Tibial nerve (tissue), 4 donors: ENCODE measurements at regions not wholly inside any gene's neighbourhood (a gene's known extent, or its start where the extent isn't known, plus 50 kb on each side); places are given as distances from the start of the nearest gene placed in this dataset.

ENCODE experiments used
- DNase-seq, 2 donors: peaks; one replicate each; pipeline ENCODE4 v3.0.0-alpha.2; 2019; ENCODE audit warnings: low spot score in 2 of 2
- H3K27ac ChIP-seq, 4 donors: fragments of 200-600 bp; sonication (generic) in 3 of 4; one replicate each; pipeline ENCODE4 v1.5.1; 2017 to 2019; ENCODE audit warnings: mild to moderate bottlenecking in 1 of 4
- H3K27me3 ChIP-seq, 2 donors: fragments of 200-600 bp; sonication (generic) in 1 of 2; one replicate each; pipeline versions ENCODE4 v1.5.1 to v1.6.0; 2017 to 2019
- H3K36me3 ChIP-seq, 3 donors: fragments of 200-600 bp; sonication (generic); one replicate each; pipeline ENCODE4 v1.5.1; 2018 to 2019
- H3K4me1 ChIP-seq, 4 donors: fragments of 200-600 bp; sonication (generic) in 3 of 4; one replicate each; pipeline ENCODE4 v1.5.1; 2017 to 2019
- H3K4me3 ChIP-seq, 4 donors: fragments of 200-600 bp; sonication (generic) in 3 of 4; one replicate each; pipeline ENCODE4 v1.5.1; 2017 to 2019; ENCODE audit warnings: mild to moderate bottlenecking in 1 of 4, moderate library complexity in 1 of 4
- H3K9me3 ChIP-seq, 4 donors: fragments of 200-600 bp; sonication (generic) in 3 of 4; one replicate each; pipeline ENCODE4 v1.5.1; 2017 to 2019
- EP300 ChIP-seq, 2 donors: sonication (generic); formaldehyde crosslinking; IDR thresholded peaks; one replicate each; pipeline ENCODE4 v1.6.1; 2017; ENCODE audit warnings: antibody characterized with exemption in 2 of 2, mild to moderate bottlenecking in 1 of 2
- POLR2A ChIP-seq, 2 donors: fragments of 450-650 bp; IDR thresholded peaks; one replicate each; pipeline ENCODE4 v1.6.1; 2017; ENCODE audit warnings: antibody characterized with exemption in 2 of 2, mild to moderate bottlenecking in 2 of 2, moderate library complexity in 2 of 2
- WGBS, 2 donors: methylation state at CpG; one replicate each; pipeline ENCODE4 v1.1.5; 2018; 5-methylcytosine and 5-hydroxymethylcytosine counted together
- TF ChIP-seq, protein P1 (sequence below), 5 experiments: fragments of 200-600 bp in 3 of 5; fragments of 450-650 bp in 2 of 5; sonication (generic) in 3 of 5; IDR thresholded peaks; one replicate each; pipeline ENCODE4 v1.5.1; 2016 to 2019; ENCODE audit warnings: antibody characterized with exemption in 5 of 5, mild to moderate bottlenecking in 3 of 5, moderate library complexity in 2 of 5

DNA sequence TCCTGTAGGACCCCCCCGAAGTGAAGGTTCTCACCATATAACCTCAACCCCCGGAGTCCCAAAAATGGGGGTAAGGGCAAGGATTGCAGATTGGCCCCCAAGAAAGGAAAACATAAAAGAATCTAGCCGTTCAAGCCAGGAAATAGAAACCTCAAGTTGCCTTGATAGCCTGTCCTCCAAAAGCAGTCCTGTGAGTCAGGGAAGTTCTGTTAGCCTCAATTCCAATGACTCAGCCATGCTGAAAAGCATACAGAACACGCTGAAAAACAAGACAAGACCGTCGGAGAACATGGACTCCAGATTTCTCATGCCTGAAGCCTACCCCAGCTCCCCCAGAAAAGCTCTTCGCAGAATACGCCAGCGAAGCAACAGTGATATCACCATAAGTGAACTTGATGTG lies 344.2 kb upstream of the RGS6 start:
- TF ChIP-seq EP300 (IDR thresholded peaks at IDR 0.05) = no peak
- TF ChIP-seq, protein P1, sequence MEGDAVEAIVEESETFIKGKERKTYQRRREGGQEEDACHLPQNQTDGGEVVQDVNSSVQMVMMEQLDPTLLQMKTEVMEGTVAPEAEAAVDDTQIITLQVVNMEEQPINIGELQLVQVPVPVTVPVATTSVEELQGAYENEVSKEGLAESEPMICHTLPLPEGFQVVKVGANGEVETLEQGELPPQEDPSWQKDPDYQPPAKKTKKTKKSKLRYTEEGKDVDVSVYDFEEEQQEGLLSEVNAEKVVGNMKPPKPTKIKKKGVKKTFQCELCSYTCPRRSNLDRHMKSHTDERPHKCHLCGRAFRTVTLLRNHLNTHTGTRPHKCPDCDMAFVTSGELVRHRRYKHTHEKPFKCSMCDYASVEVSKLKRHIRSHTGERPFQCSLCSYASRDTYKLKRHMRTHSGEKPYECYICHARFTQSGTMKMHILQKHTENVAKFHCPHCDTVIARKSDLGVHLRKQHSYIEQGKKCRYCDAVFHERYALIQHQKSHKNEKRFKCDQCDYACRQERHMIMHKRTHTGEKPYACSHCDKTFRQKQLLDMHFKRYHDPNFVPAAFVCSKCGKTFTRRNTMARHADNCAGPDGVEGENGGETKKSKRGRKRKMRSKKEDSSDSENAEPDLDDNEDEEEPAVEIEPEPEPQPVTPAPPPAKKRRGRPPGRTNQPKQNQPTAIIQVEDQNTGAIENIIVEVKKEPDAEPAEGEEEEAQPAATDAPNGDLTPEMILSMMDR (IDR thresholded peaks at IDR 0.05) = no peak
- WGBS, 2 donors = 92 to 94% methylated on average over 9 of the region's 9 CpGs
- DNase-seq = no peak
- Histone ChIP-seq H3K4me1 (peaks cover 0 to 78% (median 11%) of the 10 kb centered on the region in 4 donors), H3K36me3 (no peaks in the 10 kb centered on the region), H3K4me3 (no peak overlapping the region), H3K27ac (peak overlapping the region in 2 of 4 donors; percentile 77 to 80), H3K27me3 (no peaks in the 10 kb centered on the region), H3K9me3 (no peaks in the 10 kb centered on the region)

DNA sequence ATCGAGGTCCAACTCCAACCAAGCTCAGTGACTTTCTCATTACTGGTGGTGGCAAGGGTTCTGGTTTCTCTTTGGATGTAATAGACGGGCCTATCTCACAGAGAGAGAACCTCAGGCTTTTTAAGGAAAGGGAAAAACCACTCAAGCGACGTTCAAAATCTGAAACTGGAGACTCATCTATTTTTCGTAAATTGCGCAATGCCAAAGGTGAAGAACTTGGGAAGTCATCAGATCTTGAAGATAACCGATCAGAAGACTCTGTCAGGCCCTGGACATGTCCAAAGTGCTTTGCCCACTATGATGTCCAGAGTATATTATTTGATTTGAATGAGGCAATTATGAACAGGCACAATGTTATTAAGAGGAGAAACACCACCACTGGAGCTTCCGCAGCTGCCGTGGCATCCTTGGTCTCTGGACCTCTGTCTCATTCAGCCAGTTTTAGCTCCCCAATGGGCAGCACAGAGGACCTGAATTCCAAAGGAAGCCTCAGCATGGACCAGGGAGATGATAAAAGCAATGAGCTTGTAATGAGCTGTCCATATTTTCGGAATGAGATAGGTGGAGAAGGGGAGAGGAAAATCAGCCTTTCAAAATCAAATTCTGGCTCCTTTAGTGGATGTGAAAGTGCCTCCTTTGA lies 343.5 kb upstream of the RGS6 start:
- WGBS, 2 donors = 93 to 97% methylated on average over 10 of the region's 10 CpGs
- Histone ChIP-seq H3K4me3 (no peak overlapping the region), H3K27ac (peak overlapping the region in 1 of 4 donors; percentile 80), H3K9me3 (no peaks in the 10 kb centered on the region), H3K27me3 (no peaks in the 10 kb centered on the region), H3K36me3 (no peaks in the 10 kb centered on the region), H3K4me1 (peaks cover 0 to 76% (median 11%) of the 10 kb centered on the region in 4 donors)
- TF ChIP-seq EP300 (IDR thresholded peaks at IDR 0.05) (no peak), POLR2A (IDR thresholded peaks at IDR 0.05) (no peak)
- TF ChIP-seq, protein P1 (IDR thresholded peaks at IDR 0.05) = no peak
- DNase-seq = no peak

DNA sequence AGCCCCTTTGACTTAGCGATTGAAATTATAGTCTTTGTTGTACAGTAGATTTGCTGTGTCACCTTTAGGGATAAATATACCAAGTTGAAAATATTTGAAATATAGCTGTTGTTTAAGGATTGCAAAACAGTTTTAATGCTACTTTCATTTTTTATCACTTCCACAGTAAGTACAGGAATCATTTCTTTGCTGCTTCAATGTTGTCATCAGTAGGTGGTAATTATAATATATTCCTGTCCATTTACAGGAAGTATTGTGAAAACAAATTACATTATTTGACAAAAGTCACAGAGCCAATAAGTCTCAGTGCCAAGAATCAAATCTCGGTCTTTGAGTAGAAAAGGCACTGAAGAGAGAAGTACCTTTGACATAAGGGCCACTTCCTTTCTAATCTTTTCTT lies 342.6 kb upstream of the RGS6 start:
- TF ChIP-seq EP300 (IDR thresholded peaks at IDR 0.05) (no peak), POLR2A (IDR thresholded peaks at IDR 0.05) (no peak)
- TF ChIP-seq, protein P1 (IDR thresholded peaks at IDR 0.05) = no peak
- Histone ChIP-seq H3K27ac (no peak overlapping the region), H3K27me3 (no peaks in the 10 kb centered on the region), H3K4me1 (peaks cover 0 to 81% (median 15%) of the 10 kb centered on the region in 4 donors), H3K36me3 (no peaks in the 10 kb centered on the region), H3K9me3 (no peaks in the 10 kb centered on the region), H3K4me3 (peak overlapping the region in 1 of 4 donors; percentile 7)
- WGBS, 2 donors = 64 to 66% methylated on average over 2 of the region's 2 CpGs
- no peak for DNase-seq

DNA sequence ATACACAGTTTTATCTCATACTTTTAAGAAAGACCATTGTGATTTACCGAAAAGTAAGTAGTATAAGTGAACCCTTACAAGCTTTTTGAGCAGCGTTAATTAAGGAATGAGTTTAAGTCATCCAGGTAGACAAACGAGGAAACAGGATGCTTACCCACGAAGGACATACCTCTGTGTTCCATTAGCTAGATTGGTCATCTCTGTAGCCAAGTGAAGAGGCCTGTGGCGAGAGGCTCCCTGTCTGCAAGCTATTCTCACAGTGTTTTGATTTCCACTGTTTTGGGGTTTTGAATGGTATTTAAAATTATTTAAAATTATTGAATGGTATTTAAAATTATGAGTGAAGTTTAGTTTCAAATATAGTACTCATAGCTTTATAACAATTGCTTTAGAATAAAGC lies 342.1 kb upstream of the RGS6 start:
- WGBS, 2 donors = 87% methylated on average over 5 of the region's 5 CpGs
- TF ChIP-seq, protein P1 (IDR thresholded peaks at IDR 0.05) = no peak
- no peak for TF ChIP-seq EP300 (IDR thresholded peaks at IDR 0.05)
- TF ChIP-seq POLR2A (IDR thresholded peaks at IDR 0.05) = no peak
- H3K4me3 ChIP-seq = no peak overlapping the region

GRCh38 chr14:71591231-71591630 lies 341.0 kb upstream of the RGS6 start:
- no peaks in the 10 kb centered on the region for H3K27me3 ChIP-seq
- H3K36me3 ChIP-seq = no peaks in the 10 kb centered on the region
- TF ChIP-seq EP300 (IDR thresholded peaks at IDR 0.05) (no peak), POLR2A (IDR thresholded peaks at IDR 0.05) (no peak)
- TF ChIP-seq, protein P1 (IDR thresholded peaks at IDR 0.05) = no peak
- H3K27ac ChIP-seq = no peak overlapping the region
- peaks cover 0 to 80% (median 20%) of the 10 kb centered on the region in 4 donors for H3K4me1 ChIP-seq
- H3K4me3 ChIP-seq = no peak overlapping the region
- H3K9me3 ChIP-seq = no peaks in the 10 kb centered on the region
- no peak for DNase-seq

More for the DNA sequence above, 342.1 kb upstream of the RGS6 start:
- H3K27ac ChIP-seq = no peak overlapping the region
- no peak for DNase-seq
- H3K9me3 ChIP-seq = no peaks in the 10 kb centered on the region
- peaks cover 0 to 81% (median 19%) of the 10 kb centered on the region in 4 donors for H3K4me1 ChIP-seq
- H3K36me3 ChIP-seq = no peaks in the 10 kb centered on the region
- no peaks in the 10 kb centered on the region for H3K27me3 ChIP-seq
